ENCODE measurements at regions not wholly inside any gene's neighbourhood (a gene's known extent, or its start where the extent isn't known, plus 50 kb on each side); places are given as distances from the start of the nearest gene placed in this dataset.

DNA sequence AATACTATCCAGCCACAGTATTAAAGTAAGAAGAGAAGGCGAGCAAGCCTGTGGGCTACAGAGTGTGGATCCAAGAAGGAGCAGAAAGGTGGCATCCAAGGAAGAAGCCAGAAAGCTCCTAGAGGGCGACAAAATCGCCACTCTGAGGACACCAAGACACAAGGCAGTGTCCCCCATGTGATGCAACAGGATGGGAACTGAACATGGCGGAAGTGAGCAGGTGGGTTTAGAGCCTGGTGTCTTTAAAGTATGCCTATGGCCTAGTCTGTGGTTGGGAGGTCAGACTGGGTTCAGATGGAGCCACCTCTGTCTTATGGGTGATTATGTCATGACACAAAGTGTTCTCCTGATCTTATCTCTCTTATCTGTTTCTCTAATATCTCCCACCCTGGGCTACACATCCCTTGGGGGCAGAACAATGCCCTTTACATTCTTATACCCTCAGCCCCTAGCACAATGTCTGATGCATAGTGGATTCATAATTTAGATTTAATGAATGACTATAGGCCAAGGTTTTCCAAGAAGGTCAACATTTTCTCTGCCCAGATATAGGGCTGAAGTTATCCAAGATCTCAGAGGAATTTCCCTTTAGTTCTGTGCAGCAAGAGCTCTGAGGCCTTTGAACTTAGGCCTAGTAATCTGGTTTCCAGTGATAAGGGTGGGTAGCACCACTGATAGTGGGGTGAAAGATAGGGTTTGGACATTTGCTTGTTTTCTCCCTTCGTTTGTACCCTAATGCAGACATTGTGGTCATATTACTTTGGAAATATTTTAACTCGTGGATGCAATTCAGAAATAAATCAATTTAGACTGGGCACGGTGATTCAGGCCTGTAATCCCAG lies 167.3 kb upstream of the AKIRIN2 start:
- no peak for DNase-seq (ENCODE audit: extremely low read depth, low read depth)

DNA sequence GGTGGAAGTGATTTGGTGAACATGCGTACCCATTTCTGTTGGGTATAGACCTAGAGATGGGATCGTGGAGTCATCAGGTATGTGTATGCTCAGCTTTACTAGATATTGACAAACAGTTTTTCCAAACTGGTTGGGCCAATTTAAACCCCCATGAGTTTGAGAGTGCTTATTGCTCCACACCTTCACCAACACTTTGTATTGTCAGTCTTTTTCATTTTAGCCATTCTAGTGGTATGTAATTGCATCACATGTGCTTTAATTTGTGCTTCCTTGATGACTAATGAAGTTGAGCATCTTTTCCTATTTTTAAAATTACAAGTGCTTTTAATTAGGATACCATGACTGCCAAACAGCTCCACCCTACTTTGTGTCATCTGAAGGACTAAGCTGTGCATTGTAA lies 158.9 kb upstream of the AKIRIN2 start:
- DNase-seq (ENCODE audit: extremely low read depth, low read depth): no peak

DNA sequence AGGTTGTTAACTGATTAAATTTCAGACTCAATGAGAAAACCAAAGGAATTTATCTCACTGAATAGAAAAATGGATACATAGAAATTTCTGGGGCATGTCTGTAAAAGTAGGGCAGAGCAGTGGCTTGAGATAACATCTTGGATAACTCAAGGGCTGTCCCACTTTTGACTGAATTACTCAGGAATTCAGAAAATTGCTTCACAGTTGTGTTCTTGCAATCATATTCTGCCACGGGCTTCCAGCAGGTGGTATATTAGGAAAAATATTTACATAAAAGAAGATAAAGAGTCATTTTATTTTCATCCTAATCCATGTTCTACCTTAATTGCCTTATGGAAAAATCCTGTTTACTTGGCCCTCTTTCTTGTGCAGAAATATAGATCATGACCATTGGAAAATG lies 156.4 kb upstream of the AKIRIN2 start:
- DNase-seq (ENCODE audit: extremely low read depth, low read depth): no peak

DNA sequence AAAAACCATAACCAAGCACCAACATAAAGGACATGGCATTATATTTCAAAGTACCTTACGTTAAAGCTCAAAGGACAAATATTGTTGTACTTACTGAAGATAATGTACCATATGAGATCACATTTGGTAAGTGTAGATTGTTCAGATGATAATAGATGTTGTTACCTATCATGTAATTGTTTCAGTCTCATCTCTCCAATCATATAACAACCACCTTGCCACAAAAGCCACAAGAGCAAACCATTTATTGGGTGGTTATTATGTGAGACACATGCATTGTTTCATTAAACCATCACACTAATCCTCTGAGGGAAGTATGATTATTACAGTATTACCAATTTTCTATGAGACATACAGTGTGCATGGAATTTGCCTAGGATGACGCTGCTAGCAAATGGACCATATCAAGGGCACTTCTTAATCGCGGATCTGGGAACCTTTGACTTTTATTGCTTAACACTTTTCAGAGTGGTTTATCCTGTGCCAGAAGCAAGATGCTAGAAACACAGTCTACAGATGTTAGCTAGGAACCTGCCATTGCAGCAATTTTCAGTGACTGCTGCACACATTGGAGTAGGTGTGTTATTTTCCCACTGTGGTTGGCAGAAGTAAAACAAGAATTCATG lies 149.8 kb upstream of the AKIRIN2 start:
- no peak for DNase-seq (ENCODE audit: extremely low read depth, low read depth)

DNA sequence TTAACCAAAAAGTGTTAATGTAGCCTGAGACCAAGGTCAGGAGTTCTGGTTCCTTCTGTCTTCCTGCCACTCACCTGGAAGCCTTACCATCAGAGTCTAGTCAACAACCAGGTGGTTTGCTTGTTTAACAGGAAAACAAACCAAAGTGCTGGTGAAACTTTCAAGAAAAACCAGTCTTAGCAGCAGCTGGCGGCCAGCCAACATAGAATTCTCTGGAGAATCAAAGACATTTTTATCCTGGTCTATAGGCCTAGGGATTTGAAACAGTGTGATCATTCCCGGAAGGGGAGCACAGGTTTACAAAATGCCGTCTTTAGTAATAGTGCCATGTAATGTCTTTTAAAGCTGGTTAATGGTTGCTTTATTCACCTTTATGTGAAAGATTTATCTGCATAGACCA lies 146.6 kb upstream of the AKIRIN2 start:
- no peak for DNase-seq (ENCODE audit: extremely low read depth, low read depth)

DNA sequence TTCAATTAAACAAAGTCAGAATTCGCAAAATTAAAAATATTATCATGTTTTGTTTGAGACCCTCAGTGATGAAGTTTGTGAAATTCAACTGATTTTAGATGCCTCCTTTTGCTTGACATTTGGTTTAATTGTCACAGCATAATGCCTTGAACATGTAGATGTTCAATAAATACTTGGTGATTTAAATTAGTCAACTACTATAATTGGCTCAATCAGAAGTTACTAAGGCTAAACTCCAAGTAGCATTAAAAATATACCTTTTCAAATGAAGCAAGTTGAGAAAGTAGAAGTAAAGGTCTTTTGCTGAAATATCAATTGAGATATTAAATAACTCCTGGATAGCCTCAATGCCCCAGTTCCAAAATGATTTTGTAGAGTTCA lies 145.8 kb upstream of the AKIRIN2 start:
- no peak for DNase-seq (ENCODE audit: extremely low read depth, low read depth)

DNA sequence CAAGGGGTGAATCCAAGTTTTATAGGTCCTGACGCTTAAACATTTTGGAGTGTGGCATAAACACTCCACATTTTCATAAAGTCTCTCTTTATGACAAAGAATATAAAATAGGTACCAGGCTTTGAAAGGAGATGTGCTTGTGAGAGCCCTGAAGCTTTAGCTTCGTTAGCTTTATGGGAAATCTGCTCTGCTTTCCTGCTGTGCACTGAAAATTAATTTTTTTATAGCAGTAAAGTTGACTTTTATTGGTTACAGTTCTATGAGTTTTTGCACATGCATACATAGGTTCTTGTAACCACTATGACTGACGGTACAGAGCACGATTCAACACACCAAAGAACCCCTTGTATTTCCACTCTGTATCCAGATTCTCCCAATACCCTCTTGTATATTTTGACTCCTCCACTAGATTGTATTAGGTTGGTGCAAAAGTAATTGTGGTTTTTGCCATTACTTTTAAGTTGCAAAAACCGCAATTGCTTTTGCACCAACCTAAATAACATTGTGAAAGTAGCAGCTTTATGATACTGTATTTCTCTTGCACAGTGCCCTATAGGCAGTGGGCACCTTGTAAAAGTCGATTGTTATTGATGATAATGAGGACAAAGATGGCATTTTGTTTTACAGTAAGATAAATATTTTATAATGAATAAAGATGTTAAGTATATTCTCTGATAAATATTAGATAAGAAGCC lies 145.2 kb upstream of the AKIRIN2 start:
- no peak for DNase-seq (ENCODE audit: extremely low read depth, low read depth)

- DNase-seq (ENCODE audit: extremely low read depth, low read depth): no peak
Measured at GRCh38 chr6:87846434-87846833, 144.4 kb upstream of the AKIRIN2 start.

DNA sequence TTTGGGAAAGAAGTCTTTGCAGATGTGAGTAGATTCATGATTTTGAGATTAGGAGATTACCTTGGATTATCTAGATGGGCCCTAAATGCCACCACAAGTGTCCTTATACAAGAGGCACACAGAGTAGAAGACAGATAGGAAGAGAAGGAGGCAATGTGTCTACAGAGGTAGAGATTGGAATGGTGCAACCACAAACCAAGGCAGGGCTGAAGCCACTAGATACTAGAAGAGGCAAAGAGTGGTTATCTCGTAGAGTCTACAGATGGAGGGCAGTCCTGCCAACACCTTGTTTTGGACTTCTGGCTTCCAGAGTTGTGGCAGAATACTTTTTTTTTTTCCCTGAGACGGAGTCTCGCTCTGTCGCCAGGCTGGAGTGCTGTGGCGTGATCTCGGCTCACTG lies 138.3 kb upstream of the AKIRIN2 start:
- no peak for DNase-seq (ENCODE audit: extremely low read depth, low read depth)

- DNase-seq (ENCODE audit: extremely low read depth, low read depth): no peak
Measured at GRCh38 chr6:87837876-87838275, 135.8 kb upstream of the AKIRIN2 start.

GRCh38 chr6:87837444-87837843 lies 135.4 kb upstream of the AKIRIN2 start:
- no peak for DNase-seq (ENCODE audit: extremely low read depth, low read depth)

DNA sequence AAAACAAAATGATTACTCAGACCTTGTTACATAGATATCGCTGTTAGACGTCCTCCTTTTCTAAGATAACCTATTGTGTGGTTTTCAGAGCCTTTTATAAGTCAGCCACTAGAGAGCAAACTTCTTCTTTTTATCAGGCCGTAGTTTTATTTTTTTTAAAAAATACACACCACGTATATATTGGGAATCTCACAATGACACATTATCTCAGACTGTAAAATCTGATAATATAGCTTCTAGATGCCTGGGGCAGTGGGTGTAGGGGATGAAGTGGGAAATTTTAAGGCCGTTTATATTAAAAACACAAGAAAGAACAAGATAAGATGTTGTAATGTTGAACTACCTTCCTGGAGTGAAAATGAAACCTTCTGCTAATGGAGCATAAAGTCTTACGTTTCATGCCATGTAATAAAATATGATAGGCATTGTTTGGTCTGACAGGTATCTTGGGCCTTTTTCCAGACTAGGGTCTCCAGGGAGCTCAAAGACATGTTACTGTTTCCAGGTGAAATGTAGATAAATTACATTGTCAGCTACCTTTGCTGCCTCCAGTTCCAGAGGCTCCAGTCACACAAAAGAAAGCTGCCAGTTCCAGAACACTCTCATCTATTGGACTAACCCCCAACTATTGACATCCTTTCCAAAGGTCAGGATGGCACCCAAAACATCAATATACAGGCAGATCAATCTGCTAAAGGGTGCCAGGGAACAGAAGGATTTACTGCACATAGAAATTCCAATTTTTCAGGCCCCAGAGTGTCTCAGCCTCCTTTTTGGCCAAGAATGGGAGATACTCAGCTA lies 130.2 kb upstream of the AKIRIN2 start:
- peak; percentile 11 for DNase-seq (ENCODE audit: extremely low read depth, low read depth)

- DNase-seq (ENCODE audit: extremely low read depth, low read depth): no peak
Measured at GRCh38 chr6:87830907-87831306, 128.9 kb upstream of the AKIRIN2 start.

GRCh38 chr6:87829622-87830121 lies 127.6 kb upstream of the AKIRIN2 start:
- no peak for DNase-seq (ENCODE audit: extremely low read depth, low read depth)

DNA sequence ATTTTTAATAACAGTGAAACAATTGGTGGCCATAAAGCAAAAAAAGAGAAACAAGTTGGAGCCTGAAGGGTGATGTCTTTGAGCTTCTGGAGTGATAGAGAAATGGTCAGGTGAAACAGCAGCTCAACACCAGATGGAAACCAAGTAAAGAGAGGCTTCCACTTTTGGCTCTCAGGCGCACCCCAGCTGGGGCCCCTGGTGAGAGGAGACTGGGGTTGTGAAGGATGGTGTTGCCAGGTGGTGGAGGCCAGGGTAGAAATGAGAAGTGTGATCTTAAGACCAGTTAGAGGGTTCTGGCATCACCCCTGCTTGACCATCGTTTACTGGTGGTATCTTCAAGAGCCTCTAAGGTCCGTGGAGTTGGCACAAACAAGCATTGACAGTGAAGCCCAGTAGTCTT lies 126.0 kb upstream of the AKIRIN2 start:
- no peak for DNase-seq (ENCODE audit: extremely low read depth, low read depth)

- no peak for DNase-seq (ENCODE audit: extremely low read depth, low read depth)
Measured at GRCh38 chr6:87827346-87827745, 125.3 kb upstream of the AKIRIN2 start.

DNA sequence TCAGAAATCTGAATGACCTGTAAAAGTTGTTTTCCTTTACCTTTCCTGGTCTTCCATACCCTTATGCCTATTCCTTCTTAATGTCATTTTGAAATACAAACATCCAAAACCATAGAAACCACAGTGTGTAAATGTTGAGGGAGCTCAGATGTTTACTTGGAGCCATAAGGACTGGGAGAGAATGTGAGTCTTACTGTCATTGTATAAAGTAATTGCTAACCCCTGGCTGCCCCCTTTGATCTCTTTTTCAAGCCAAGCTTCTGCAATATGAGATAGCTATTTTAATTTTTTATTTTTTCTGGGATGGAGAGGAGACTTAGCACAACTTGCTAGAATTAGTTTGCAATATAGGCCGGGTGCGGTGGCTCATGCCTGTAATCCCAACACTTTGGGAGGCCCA lies 124.4 kb upstream of the AKIRIN2 start:
- no peak for DNase-seq (ENCODE audit: extremely low read depth, low read depth)

DNA sequence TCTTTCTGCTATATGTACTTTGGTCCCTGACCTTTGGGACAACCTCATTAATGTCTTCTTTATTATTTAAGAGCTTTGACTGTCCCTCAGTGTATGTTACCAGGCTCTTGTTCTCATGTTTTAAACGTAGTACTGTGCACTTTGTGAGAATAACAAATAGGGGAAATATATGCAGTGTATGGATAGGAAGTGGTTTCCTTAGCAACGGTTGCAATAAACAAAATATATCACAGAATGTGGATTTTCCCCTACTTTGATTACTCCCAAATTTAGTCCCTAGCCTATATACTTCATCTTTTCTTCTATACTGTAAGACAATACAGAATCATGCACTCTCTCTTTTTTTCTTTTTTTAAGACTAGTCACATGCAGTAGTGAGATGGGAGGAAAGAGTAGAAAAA lies 123.8 kb upstream of the AKIRIN2 start:
- no peak for DNase-seq (ENCODE audit: extremely low read depth, low read depth)

DNA sequence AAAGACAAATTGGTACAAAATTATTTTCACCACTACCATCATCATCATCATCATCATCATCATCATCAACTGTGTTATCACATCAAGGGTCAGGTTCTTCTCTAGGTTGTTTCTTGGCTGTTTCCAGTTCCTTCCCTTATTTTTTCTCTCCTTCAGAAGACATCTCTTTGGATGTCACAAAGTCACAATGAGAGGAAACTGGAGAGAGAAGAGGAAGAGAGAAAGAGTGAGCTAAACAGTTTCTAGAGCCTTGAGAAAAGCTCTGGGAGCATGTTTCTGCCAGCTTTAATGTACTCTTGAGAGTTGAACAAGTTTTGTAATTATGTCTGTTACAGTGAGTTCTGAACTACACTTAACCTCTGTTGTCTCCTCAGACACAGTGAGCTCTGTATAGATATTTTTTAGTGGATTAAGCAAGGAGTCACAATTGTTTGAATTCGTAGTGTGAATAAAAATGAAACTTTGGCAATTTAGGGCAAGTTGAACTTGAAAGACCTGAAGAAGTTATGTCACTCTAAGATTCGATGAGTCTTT lies 123.0 kb upstream of the AKIRIN2 start:
- DNase-seq (ENCODE audit: extremely low read depth, low read depth): no peak

GRCh38 chr6:87822011-87822410 lies 120.0 kb upstream of the AKIRIN2 start:
- DNase-seq (ENCODE audit: extremely low read depth, low read depth): no peak

Data from NCI-H460 (cell line).